Colonic mucosa (tissue), 4 donors: ENCODE measurements at regions not wholly inside any gene's neighbourhood (a gene's known extent, or its start where the extent isn't known, plus 50 kb on each side); places are given as distances from the start of the nearest gene placed in this dataset.

Experiments
- DNase-seq: peaks from one replicate; pipeline ENCODE4 v3.0.0-alpha.2; 2020
- H3K27ac ChIP-seq: fragments of 200-600 bp; one replicate; pipeline ENCODE4 v1.8.0; 2021
- H3K27me3 ChIP-seq: fragments of 200-600 bp; one replicate; pipeline ENCODE4 v1.8.0; 2021
- H3K36me3 ChIP-seq: fragments of 200-600 bp; one replicate; pipeline ENCODE4 v1.8.0; 2021
- H3K4me1 ChIP-seq: fragments of 200-600 bp; one replicate; pipeline ENCODE4 v1.8.0; 2021; ENCODE audit warnings: mild to moderate bottlenecking
- H3K4me3 ChIP-seq: fragments of 200-600 bp; one replicate; pipeline ENCODE4 v1.8.0; 2021
- H3K9ac ChIP-seq, 2 donors: one replicate each; pipeline ENCODE4 v1.7.0; 2013; ENCODE audit warnings: control low read depth in 2 of 2, low read depth in 2 of 2, low read length in 2 of 2
- H3K9me3 ChIP-seq: fragments of 200-600 bp; one replicate; pipeline ENCODE4 v1.8.0; 2021
- intact Hi-C: fragments of 100-400 bp; cut with DNase I; formaldehyde crosslinking; loops from one replicate; pipeline ENCODE4 v1.14.1; 2022
- TF ChIP-seq, protein P1 (sequence below): fragments of 200-600 bp; IDR thresholded peaks from one replicate; pipeline ENCODE4 v1.8.0; 2022; ENCODE audit warnings: antibody characterized with exemption, mild to moderate bottlenecking
- donor health status: healthy.
- donor health status: DM: no; HTN: no; CAD: no.
- donor health status: DM: no; HTN: no; CAD: no.

DNA sequence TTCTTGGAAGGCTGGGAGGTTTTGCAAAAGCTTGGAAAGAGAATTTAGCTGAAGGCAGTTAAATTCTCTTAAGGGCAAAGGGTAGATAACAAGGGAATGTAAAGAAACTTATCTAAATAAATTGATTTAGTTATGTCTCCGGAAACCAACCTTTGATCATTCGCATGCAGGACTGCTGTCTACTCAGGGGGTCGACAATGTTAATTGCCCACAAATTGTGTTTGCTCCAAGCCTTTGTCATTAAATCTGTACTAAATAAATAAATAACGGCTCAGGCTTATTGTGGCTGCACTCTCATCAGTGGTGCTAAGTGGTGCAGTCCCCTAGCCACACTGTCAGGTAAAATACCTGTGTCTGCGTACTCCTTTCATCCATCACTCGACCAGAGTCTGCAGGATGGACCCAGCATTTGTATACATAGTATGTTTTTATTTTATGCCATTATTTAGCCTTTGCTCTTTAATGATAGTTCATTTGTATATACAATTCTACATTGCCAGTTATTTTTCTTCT, 497.4 kb upstream of the RASGRP1 start:
- H3K27me3 ChIP-seq = no peaks in the 10 kb centered on the region
- H3K27ac ChIP-seq = no peak overlapping the region
- no peak overlapping the region for H3K4me3 ChIP-seq
- TF ChIP-seq, protein P1, sequence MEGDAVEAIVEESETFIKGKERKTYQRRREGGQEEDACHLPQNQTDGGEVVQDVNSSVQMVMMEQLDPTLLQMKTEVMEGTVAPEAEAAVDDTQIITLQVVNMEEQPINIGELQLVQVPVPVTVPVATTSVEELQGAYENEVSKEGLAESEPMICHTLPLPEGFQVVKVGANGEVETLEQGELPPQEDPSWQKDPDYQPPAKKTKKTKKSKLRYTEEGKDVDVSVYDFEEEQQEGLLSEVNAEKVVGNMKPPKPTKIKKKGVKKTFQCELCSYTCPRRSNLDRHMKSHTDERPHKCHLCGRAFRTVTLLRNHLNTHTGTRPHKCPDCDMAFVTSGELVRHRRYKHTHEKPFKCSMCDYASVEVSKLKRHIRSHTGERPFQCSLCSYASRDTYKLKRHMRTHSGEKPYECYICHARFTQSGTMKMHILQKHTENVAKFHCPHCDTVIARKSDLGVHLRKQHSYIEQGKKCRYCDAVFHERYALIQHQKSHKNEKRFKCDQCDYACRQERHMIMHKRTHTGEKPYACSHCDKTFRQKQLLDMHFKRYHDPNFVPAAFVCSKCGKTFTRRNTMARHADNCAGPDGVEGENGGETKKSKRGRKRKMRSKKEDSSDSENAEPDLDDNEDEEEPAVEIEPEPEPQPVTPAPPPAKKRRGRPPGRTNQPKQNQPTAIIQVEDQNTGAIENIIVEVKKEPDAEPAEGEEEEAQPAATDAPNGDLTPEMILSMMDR = no peak
- intact Hi-C loops = no loop called here
- H3K4me1 ChIP-seq = no peaks in the 10 kb centered on the region
- H3K9ac ChIP-seq = no peak overlapping the region
- DNase-seq = no peak
- no peaks in the 10 kb centered on the region for H3K36me3 ChIP-seq
- H3K9me3 ChIP-seq = no peaks in the 10 kb centered on the region

DNA sequence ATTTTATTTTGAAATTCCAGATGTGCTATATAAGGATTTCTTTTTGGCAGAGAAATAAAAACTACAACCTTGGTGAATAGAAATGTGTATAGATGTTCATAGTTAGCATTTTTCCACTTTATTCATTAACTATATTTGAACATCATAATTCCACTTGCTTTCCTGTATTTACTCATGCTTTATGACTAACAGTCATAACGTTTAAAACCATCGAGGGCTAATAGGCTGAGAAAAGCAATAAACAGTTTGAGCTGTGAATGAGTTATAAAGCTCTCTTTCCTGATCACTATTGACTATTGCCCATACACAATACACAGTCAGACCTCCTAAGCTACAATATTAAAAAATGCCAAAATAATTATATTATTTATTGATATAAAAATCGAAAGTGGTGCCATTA, 502.1 kb upstream of the RASGRP1 start:
- H3K4me3 ChIP-seq = no peak overlapping the region

DNA sequence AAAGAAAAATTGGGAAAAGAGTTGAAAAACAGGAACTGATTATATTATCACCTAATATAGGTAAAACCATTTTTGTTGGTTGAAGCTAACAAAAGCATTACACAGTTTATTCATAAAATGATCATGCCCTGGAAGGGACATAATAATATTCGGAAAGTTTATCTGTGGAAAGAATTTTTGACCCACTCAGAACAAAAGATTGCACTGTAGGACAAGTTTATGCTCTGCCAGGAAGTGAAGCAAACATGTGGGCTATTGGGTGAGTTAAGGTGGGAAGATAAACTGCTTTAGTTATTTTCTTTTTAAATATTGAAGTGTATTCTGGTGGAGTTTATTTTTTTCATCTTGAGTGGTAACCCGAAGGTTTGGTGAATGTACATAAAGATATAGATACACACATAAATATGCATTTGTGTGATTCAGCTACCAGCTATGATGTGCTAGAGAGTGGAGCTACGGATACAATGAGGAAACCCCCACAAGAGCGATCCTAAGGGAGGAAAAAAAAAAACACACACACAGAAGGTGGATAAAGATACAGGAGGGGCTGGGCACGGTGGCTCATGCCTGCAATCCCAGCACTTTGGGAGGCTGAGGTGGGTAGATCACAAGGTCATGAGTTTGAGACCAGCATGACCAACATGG, 506.4 kb upstream of the THBS1 start:
- TF ChIP-seq, protein P1 = no peak
- no peak for DNase-seq
- Histone ChIP-seq H3K9me3 (no peaks in the 10 kb centered on the region), H3K4me1 (peaks cover 2% of the 10 kb centered on the region), H3K4me3 (no peak overlapping the region), H3K9ac (no peak overlapping the region), H3K27me3 (no peaks in the 10 kb centered on the region), H3K36me3 (no peaks in the 10 kb centered on the region), H3K27ac (no peak overlapping the region)
- intact Hi-C loops = no loop called here

More for the DNA sequence above, 502.1 kb upstream of the RASGRP1 start:
- no peak overlapping the region for H3K9ac ChIP-seq
- no peak overlapping the region for H3K27ac ChIP-seq
- no peaks in the 10 kb centered on the region for H3K27me3 ChIP-seq
- DNase-seq = no peak
- no peaks in the 10 kb centered on the region for H3K9me3 ChIP-seq
- no peaks in the 10 kb centered on the region for H3K4me1 ChIP-seq
- TF ChIP-seq, protein P1 = no peak
- H3K36me3 ChIP-seq = no peaks in the 10 kb centered on the region
- intact Hi-C loops = no loop called here

GRCh38 chr15:39075311-39075710, 505.6 kb upstream of the THBS1 start:
- peaks cover 3% of the 10 kb centered on the region for H3K4me1 ChIP-seq
- intact Hi-C loops = no loop called here
- DNase-seq = no peak
- no peak overlapping the region for H3K27ac ChIP-seq
- TF ChIP-seq, protein P1 = no peak
- H3K9me3 ChIP-seq = no peaks in the 10 kb centered on the region
- H3K36me3 ChIP-seq = no peaks in the 10 kb centered on the region
- no peak overlapping the region for H3K9ac ChIP-seq
- H3K27me3 ChIP-seq = no peaks in the 10 kb centered on the region
- no peak overlapping the region for H3K4me3 ChIP-seq

DNA sequence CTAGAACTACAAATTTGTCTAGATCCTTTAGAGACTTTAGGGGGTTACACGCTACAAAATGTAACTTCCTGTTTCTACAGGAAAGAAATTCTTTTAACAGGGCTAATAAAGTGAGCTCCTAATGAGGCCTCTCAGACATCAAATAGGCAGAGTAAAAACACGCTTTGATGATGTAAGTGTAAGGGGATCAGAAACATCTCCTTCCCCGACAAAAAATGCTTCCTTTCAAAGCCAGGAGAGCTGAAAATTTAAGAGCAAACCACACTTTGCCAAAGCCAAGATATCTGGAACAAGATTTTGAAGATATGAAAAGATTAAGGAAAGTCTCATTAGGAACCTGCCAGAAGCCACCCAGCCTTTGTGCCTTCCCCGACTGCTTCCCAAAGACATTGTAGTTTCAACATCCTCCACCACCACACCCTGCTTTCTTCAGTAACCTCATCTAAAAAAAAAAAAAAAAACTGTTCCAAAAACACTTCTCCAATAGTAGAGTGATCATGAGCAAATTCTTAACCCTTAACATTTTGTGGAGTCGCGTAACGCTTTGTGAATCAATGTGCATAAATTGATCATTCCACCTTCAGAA, 505.0 kb upstream of the THBS1 start:
- H3K9ac ChIP-seq = no peak overlapping the region
- no peaks in the 10 kb centered on the region for H3K9me3 ChIP-seq
- H3K27ac ChIP-seq = no peak overlapping the region
- TF ChIP-seq, protein P1 = no peak
- no peaks in the 10 kb centered on the region for H3K36me3 ChIP-seq
- DNase-seq = no peak
- H3K27me3 ChIP-seq = no peaks in the 10 kb centered on the region
- no peak overlapping the region for H3K4me3 ChIP-seq
- intact Hi-C loops = no loop called here
- H3K4me1 ChIP-seq = peaks cover 3% of the 10 kb centered on the region
